Fibroblast of pulmonary artery (primary cell): ENCODE measurements at regions not wholly inside any gene's neighbourhood (a gene's known extent, or its start where the extent isn't known, plus 50 kb on each side); places are given as distances from the start of the nearest gene placed in this dataset.

Experiments
- DNase-seq: peaks from one replicate; pipeline ENCODE4 v3.0.0-alpha.2; 2010; ENCODE audit warnings: low read depth
- H3K4me3 ChIP-seq: replicated peaks from 2 replicates; pipeline ENCODE4 v1.5.1; 2011; ENCODE audit warnings: low read depth, mild to moderate bottlenecking, control low read depth, low read length, moderate library complexity
- CTCF ChIP-seq: IDR thresholded peaks from 2 replicates; pipeline ENCODE4 v1.5.1; 2011; ENCODE audit warnings: mild to moderate bottlenecking, control low read depth, low read length, inconsistent platforms; ENCODE audit errors: missing control alignments

GRCh38 chr4:11485926-11486325, 57.2 kb upstream of the HS3ST1 start:
- no peak overlapping the region for H3K4me3 ChIP-seq
- no peak for TF ChIP-seq CTCF
- no peak for DNase-seq

DNA sequence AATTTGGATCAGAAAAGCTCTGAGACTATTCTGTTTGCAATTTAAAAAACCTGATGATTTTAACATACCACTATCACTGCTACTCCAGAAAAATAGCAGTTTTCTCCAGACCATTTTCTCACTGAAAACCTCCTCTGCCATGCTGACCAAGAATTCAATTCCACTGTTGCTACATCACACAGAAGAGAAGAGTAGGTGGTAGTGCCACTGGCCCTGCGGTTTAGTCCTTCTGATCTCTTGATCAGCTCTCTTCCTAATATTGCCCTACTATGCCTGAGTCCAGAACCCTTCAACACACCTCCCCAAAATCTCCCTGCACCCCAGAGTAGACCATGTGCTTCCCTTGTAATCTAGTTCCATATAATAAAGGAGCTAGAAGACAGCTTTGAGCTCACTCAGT, 55.8 kb upstream of the HS3ST1 start:
- no peak overlapping the region for H3K4me3 ChIP-seq
- no peak for TF ChIP-seq CTCF
- DNase-seq, result no peak

DNA sequence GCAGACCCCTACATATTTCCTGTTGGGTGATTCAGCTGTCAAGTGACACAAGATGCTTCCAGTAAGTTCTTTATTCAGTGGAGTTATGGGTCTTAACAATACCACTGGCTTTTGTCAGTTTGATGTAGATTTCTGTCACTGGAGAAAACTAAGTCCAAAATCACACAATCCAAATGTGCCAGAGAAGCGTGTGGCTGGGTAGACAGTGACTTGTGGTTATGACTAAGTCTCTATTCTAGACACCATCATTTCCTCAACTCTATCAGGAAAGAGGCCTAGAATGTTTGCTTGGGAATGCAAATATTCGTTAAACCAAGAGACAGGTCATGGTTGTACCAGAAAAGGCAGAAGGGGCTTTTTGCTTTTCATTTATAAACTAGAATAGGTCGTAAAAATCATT, 54.4 kb upstream of the HS3ST1 start:
- H3K4me3 ChIP-seq, result no peak overlapping the region
- DNase-seq, result peak; percentile 39
- no peak for TF ChIP-seq CTCF

DNA sequence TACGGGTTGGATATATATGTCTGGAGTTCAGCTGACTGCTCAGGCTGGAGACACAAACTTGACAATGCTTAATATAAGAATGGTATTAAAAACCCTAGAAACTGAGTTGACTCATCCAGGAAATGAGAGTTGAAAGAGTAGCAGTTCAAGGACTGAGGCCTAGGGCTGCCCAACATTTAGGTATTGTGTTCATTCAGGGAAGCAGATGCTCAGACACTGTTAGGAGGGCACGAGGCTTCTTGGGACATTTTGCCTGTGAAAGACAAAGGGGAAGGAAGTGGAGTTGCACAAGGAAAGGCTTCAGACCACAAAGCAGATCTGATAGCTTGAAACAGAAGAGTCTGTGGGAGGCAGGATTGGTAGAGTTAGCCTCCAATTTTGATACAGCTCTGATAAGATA, 52.0 kb upstream of the HS3ST1 start:
- no peak for TF ChIP-seq CTCF
- DNase-seq, result peak; percentile 80
- H3K4me3 ChIP-seq, result no peak overlapping the region
